Upper lobe of left lung (tissue), 6 donors: ENCODE measurements at regions not wholly inside any gene's neighbourhood (a gene's known extent, or its start where the extent isn't known, plus 50 kb on each side); places are given as distances from the start of the nearest gene placed in this dataset.

Source experiments
- ATAC-seq, 2 donors: fragments of 200-7000 bp; cut with Tn5 transposase; one replicate each; pipeline ENCODE4 v1.9.1; 2022; ENCODE audit warnings: mild to moderate bottlenecking in 2 of 2, moderate library complexity in 2 of 2; ENCODE audit not compliant: low FRiP score in 2 of 2
- DNase-seq, 2 donors: peaks; one replicate each; pipeline ENCODE4 v3.0.0-alpha.2; 2019 to 2020
- H3K27ac ChIP-seq, 4 donors: fragments of 200-600 bp; sonication (generic); one replicate each; pipeline ENCODE4 v1.5.1; 2016 to 2019
- H3K27me3 ChIP-seq, 4 donors: fragments of 200-600 bp; sonication (generic); one replicate each; pipeline ENCODE4 v1.5.1; 2017 to 2019
- H3K36me3 ChIP-seq, 4 donors: fragments of 200-600 bp; sonication (generic); one replicate each; pipeline ENCODE4 v1.5.1; 2016 to 2019
- H3K4me1 ChIP-seq, 4 donors: fragments of 200-600 bp; sonication (generic); one replicate each; pipeline ENCODE4 v1.5.1; 2018 to 2019
- H3K4me3 ChIP-seq, 4 donors: fragments of 200-600 bp; sonication (generic); one replicate each; pipeline ENCODE4 v1.5.1; 2017 to 2019; ENCODE audit warnings: mild to moderate bottlenecking in 2 of 4, moderate library complexity in 1 of 4
- H3K9me3 ChIP-seq, 4 donors: fragments of 200-600 bp; sonication (generic); one replicate each; pipeline ENCODE4 v1.5.1; 2018 to 2019
- EP300 ChIP-seq, 4 donors: sonication (generic); formaldehyde crosslinking; IDR thresholded peaks; one replicate each; pipeline ENCODE4 v1.5.1; 2017; ENCODE audit warnings: antibody characterized with exemption in 4 of 4, control low read depth in 2 of 4
- POLR2A ChIP-seq, 4 donors: fragments of 450-650 bp; IDR thresholded peaks; one replicate each; pipeline ENCODE4 v1.5.1; 2016 to 2017; ENCODE audit warnings: antibody characterized with exemption in 4 of 4, mild to moderate bottlenecking in 2 of 4
- POLR2AphosphoS5 ChIP-seq, 2 donors: sonication (generic); formaldehyde crosslinking; IDR thresholded peaks; one replicate each; pipeline ENCODE4 v1.5.1; 2017; ENCODE audit warnings: antibody characterized with exemption in 2 of 2
- WGBS, 2 donors: methylation state at CpG; one replicate each; pipeline ENCODE4 v1.1.5; 2017 to 2018; 5-methylcytosine and 5-hydroxymethylcytosine counted together
- TF ChIP-seq, protein P1 (sequence below), 6 experiments: fragments of 450-650 bp in 4 of 6; fragments of 200-600 bp in 2 of 6; sonication (generic) in 2 of 6; IDR thresholded peaks; one replicate each; pipeline ENCODE4 v1.5.1; 2016 to 2019; ENCODE audit warnings: antibody characterized with exemption in 6 of 6
- donor health status: DM: no; HTN: no; CAD: no; lungs with moderate emphysema.
- donor health status: DM: no; HTN: yes; CAD: no; lungs with severe emphysema.

DNA sequence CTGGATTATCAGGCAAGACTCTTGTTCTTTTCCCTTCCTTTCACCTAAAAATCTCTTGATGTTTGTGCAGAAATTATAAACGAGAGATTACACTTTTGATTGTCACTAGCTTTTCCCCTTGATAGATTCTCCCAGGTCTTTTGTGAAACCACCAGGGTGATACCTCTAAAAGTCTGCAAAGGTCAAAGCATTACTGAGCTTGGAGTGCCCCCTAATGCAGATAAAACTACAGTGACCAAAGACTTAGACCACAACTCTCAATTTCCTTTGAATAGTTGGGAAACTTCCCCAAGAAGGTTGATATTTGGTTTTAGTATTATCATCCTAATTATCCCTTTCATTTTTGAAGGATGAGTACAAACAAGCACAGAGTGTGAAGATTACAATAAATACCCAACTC lies 173.1 kb downstream of the CYLC2 start:
- H3K27me3 ChIP-seq, result no peaks in the 10 kb centered on the region
- peaks cover 0 to 19% (median 0%) of the 10 kb centered on the region in 4 donors for H3K9me3 ChIP-seq
- H3K36me3 ChIP-seq, result no peaks in the 10 kb centered on the region
- ATAC-seq, result no peak
- no peak overlapping the region for H3K27ac ChIP-seq
- H3K4me1 ChIP-seq, result no peaks in the 10 kb centered on the region
- 75 to 77% methylated on average over 1 of the region's 1 CpG for WGBS, 2 donors
- H3K4me3 ChIP-seq, result no peak overlapping the region
- TF ChIP-seq, protein P1, sequence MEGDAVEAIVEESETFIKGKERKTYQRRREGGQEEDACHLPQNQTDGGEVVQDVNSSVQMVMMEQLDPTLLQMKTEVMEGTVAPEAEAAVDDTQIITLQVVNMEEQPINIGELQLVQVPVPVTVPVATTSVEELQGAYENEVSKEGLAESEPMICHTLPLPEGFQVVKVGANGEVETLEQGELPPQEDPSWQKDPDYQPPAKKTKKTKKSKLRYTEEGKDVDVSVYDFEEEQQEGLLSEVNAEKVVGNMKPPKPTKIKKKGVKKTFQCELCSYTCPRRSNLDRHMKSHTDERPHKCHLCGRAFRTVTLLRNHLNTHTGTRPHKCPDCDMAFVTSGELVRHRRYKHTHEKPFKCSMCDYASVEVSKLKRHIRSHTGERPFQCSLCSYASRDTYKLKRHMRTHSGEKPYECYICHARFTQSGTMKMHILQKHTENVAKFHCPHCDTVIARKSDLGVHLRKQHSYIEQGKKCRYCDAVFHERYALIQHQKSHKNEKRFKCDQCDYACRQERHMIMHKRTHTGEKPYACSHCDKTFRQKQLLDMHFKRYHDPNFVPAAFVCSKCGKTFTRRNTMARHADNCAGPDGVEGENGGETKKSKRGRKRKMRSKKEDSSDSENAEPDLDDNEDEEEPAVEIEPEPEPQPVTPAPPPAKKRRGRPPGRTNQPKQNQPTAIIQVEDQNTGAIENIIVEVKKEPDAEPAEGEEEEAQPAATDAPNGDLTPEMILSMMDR (IDR thresholded peaks at IDR 0.05), result no peak
- TF ChIP-seq POLR2A (IDR thresholded peaks at IDR 0.05) (no peak), EP300 (IDR thresholded peaks at IDR 0.05) (no peak), POLR2AphosphoS5 (IDR thresholded peaks at IDR 0.05) (no peak)
- DNase-seq, result no peak

DNA sequence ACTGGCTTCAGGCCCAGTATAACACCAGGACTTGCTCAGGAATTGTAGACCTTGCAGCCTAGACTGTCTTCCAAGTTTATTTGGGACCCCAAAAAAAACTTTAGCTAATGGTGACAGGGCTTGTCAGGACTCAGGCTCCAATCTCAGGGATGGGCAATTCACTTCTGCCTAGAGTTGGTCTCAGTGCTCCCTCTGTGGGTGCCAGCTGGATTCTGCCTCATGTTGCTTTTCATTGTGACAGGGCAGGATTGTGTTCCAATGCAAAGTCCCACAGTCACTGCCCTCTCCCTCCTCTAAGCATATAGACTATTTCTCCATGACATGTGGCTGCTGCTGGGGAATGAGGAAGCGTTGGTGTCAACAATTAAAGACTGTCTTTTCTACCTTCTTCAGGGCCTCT lies 174.7 kb downstream of the CYLC2 start:
- no peak for TF ChIP-seq POLR2AphosphoS5 (IDR thresholded peaks at IDR 0.05)
- TF ChIP-seq EP300 (IDR thresholded peaks at IDR 0.05), result no peak
- TF ChIP-seq POLR2A (IDR thresholded peaks at IDR 0.05), result no peak
- TF ChIP-seq, protein P1 (IDR thresholded peaks at IDR 0.05), result no peak
- Histone ChIP-seq H3K4me3 (no peak overlapping the region), H3K27me3 (no peaks in the 10 kb centered on the region), H3K4me1 (no peaks in the 10 kb centered on the region), H3K36me3 (no peaks in the 10 kb centered on the region), H3K9me3 (peaks cover 0 to 19% (median 0%) of the 10 kb centered on the region in 4 donors), H3K27ac (no peak overlapping the region)
- ATAC-seq (no peak), DNase-seq (no peak)
- WGBS, 2 donors, result 71 to 95% methylated on average over 1 of the region's 1 CpG

DNA sequence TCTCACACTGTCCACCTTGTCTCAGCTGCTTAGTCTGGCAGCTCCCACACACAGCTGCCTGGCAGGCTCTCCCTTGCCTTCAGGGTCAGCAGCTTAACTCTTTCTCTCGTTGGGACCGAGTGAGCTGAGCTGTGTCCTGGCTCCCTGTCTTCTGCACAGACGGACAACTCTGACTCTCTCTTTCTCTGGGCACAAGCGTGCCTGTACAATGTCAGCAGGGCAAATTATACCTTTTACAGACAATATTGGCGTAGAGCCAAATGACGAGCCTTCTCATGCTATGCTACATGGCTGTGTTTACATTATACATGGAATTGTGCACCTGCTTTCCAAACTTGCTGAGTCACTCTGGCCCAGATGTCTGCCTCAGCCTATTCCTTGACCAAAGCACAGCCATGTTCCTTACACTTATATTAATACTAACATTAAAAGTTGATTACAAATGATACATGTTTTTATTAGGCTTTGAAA lies 188.6 kb downstream of the CYLC2 start:
- Histone ChIP-seq H3K4me3 (no peak overlapping the region), H3K27ac (no peak overlapping the region), H3K4me1 (no peaks in the 10 kb centered on the region), H3K36me3 (no peaks in the 10 kb centered on the region), H3K9me3 (no peaks in the 10 kb centered on the region), H3K27me3 (no peaks in the 10 kb centered on the region)
- ATAC-seq, result peak in 1 of 2 donors; percentile 24
- DNase-seq, result no peak
- 60 to 67% methylated on average over 1 to 6 of the region's 6 CpGs for WGBS, 2 donors
- TF ChIP-seq POLR2AphosphoS5 (IDR thresholded peaks at IDR 0.05), result no peak
- TF ChIP-seq, protein P1 (IDR thresholded peaks at IDR 0.05), result no peak
- no peak for TF ChIP-seq POLR2A (IDR thresholded peaks at IDR 0.05)
- no peak for TF ChIP-seq EP300 (IDR thresholded peaks at IDR 0.05)

DNA sequence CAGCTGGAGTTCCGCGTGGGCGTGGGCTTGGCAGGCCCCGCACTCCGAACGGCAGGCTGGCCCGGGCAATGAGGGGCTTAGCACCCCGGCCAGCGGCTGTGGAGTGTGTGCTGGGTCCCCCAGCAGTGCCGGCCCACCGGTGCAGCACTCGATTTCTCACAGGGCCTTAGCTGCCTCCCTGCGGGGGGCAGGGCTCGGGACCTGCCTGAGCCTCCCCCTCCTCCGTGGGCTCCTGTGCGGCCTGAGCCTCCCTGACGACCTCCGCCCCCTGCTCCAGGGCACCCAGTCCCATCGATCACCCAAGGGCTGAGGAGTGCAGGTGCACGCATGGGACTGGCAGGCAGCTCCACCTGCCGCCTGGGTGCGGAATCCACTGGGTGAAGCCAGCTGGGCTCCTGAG lies 191.8 kb downstream of the CYLC2 start:
- TF ChIP-seq POLR2A (IDR thresholded peaks at IDR 0.05), result no peak
- TF ChIP-seq, protein P1 (IDR thresholded peaks at IDR 0.05), result no peak
- TF ChIP-seq POLR2AphosphoS5 (IDR thresholded peaks at IDR 0.05), result no peak
- TF ChIP-seq EP300 (IDR thresholded peaks at IDR 0.05), result no peak
- Histone ChIP-seq H3K36me3 (no peaks in the 10 kb centered on the region), H3K4me1 (no peaks in the 10 kb centered on the region), H3K9me3 (no peaks in the 10 kb centered on the region), H3K4me3 (no peak overlapping the region), H3K27me3 (no peaks in the 10 kb centered on the region), H3K27ac (no peak overlapping the region)
- DNase-seq, result peak in 1 of 2 donors; percentile 68
- 93% methylated on average over 13 to 22 of the region's 22 CpGs for WGBS, 2 donors
- ATAC-seq, result no peak

DNA sequence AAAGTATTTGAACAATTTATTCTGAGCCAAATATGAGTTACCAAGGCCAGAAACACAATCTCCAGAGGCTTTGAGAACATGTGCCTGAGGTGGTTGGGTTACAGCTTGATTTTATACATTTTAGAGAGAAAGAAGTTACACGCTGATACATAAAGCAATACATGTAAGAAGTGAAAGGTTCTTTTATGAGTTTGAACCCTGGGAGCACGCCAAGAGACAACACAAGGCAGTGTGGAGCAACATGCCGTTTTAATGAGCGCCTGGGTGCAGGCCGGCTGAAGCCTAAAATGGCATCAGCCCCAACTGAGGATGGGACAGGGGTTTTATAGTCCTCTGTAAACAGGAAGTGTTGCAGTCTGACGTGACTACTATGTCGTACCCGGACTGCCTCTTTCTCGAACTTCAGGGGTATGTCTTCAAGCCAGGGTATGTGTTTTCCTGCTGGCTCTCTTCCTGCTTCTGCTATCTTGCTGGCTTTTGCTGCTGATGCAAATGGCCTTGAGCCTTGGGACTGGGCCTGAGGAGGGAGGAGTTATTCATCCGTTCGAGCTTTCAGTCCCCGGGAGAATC lies 193.7 kb downstream of the CYLC2 start:
- Histone ChIP-seq H3K27ac (no peak overlapping the region), H3K4me1 (no peaks in the 10 kb centered on the region), H3K27me3 (no peaks in the 10 kb centered on the region), H3K9me3 (no peaks in the 10 kb centered on the region), H3K4me3 (no peak overlapping the region), H3K36me3 (no peaks in the 10 kb centered on the region)
- TF ChIP-seq, protein P1 (IDR thresholded peaks at IDR 0.05), result no peak
- no peak for TF ChIP-seq POLR2A (IDR thresholded peaks at IDR 0.05)
- TF ChIP-seq EP300 (IDR thresholded peaks at IDR 0.05), result no peak
- TF ChIP-seq POLR2AphosphoS5 (IDR thresholded peaks at IDR 0.05), result no peak
- 82 to 85% methylated on average over 12 of the region's 12 CpGs for WGBS, 2 donors
- DNase-seq (no peak), ATAC-seq (no peak)
